ENCODE measurements at regions not wholly inside any gene's neighbourhood (a gene's known extent, or its start where the extent isn't known, plus 50 kb on each side); places are given as distances from the start of the nearest gene placed in this dataset.

- Mint-ChIP-seq H3K27ac (no peak overlapping the region), H3K36me3 (ENCODE audit: low read depth) (no peaks in the 10 kb centered on the region), H3K4me1 (ENCODE audit: low read depth) (no peaks in the 10 kb centered on the region), H3K27me3 (ENCODE audit: insufficient read depth) (peaks cover 5% of the 10 kb centered on the region), H3K4me3 (no peak overlapping the region), H3K9me3 (no peaks in the 10 kb centered on the region)
- TF ChIP-seq CTCF (IDR thresholded peaks at IDR 0.05): no peak
- DNase-seq: no peak
Observed at GRCh38 chr6:156627524-156627923, 149.7 kb upstream of the ARID1B start.

DNA sequence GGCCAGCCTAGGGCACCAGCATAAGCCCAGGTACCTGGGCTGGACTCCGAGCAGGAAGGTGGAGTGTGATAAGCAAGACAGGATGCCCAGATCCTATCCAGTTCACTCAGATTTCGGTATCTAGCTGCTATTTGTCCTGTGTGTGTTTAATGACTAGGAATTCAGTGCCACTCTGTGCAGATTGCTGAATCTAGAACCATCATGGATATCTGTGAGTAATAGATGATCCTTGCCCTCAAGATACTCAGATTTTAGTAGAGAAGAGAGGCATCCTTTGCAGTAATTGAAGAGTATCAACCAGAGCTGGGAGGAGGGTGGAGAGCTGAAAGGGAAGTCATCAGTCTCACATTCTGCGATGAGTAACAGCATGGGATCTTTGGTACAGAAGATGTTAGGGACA is 155.0 kb upstream of the ARID1B start:
- no peak overlapping the region for H3K4me3 Mint-ChIP-seq
- no peaks in the 10 kb centered on the region for H3K36me3 Mint-ChIP-seq (ENCODE audit: low read depth)
- no peaks in the 10 kb centered on the region for H3K4me1 Mint-ChIP-seq (ENCODE audit: low read depth)
- no peak overlapping the region for H3K27ac Mint-ChIP-seq
- TF ChIP-seq CTCF (IDR thresholded peaks at IDR 0.05): no peak
- H3K9me3 Mint-ChIP-seq: no peaks in the 10 kb centered on the region
- peaks cover 13% of the 10 kb centered on the region for H3K27me3 Mint-ChIP-seq (ENCODE audit: insufficient read depth)
- no peak for DNase-seq

DNA sequence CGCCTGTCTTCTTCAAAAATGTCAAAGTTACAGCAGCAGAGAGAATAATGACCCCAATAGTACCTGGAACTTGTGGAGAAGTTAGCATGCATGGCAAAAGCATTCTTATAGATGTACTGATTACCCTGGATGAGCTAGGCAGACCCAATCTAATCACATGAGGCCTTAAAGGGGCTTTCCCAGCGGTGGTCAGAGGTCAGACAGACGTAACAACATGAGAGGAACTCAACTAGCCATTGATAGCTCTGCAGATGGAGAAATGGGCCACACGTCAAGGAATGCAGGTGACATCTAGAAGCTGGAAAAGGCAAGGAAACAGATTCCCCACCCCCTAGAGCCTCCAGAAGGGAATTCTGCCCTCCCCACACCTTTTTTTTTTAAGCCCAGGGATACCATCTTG is 156.8 kb upstream of the ARID1B start:
- no peak for TF ChIP-seq CTCF (IDR thresholded peaks at IDR 0.05)
- no peak overlapping the region for H3K27ac Mint-ChIP-seq
- H3K9me3 Mint-ChIP-seq: no peaks in the 10 kb centered on the region
- peaks cover 8% of the 10 kb centered on the region for H3K27me3 Mint-ChIP-seq (ENCODE audit: insufficient read depth)
- H3K4me3 Mint-ChIP-seq: no peak overlapping the region
- no peaks in the 10 kb centered on the region for H3K36me3 Mint-ChIP-seq (ENCODE audit: low read depth)
- no peaks in the 10 kb centered on the region for H3K4me1 Mint-ChIP-seq (ENCODE audit: low read depth)
- DNase-seq: no peak

- peaks cover 8% of the 10 kb centered on the region; the same call in 1 of the 2 replicates for H3K9me3 Mint-ChIP-seq
- no peaks in the 10 kb centered on the region for H3K36me3 Mint-ChIP-seq (ENCODE audit: low read depth)
- TF ChIP-seq CTCF (IDR thresholded peaks at IDR 0.05): no peak; the same call in 1 of the 2 replicates
- no peak for DNase-seq
- no peak overlapping the region for H3K4me3 Mint-ChIP-seq
- no peaks in the 10 kb centered on the region for H3K4me1 Mint-ChIP-seq (ENCODE audit: low read depth)
- peaks cover 8% of the 10 kb centered on the region for H3K27me3 Mint-ChIP-seq (ENCODE audit: insufficient read depth)
- H3K27ac Mint-ChIP-seq: no peak overlapping the region
Observed at GRCh38 chr6:156618600-156619205, 158.5 kb upstream of the ARID1B start.

DNA sequence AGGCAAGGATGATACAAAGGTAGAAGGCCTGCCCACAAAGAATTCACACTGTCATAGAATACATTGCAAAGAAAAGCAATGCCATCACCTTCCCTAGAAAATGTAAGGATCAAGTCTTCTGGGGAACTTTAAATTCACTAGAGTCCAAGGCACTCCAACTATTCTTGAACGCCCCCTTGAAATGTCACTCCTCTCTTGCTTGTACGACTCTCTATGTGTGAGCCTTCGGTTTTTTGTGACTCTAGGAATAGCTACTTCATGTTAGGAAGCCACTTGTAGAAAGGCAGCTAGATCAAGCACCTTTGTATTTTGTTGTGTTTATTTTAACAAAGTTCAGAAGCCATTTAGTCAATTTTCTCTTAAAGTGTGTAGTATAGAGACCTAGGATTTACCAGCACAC is 159.2 kb upstream of the ARID1B start:
- peaks cover 8% of the 10 kb centered on the region for H3K27me3 Mint-ChIP-seq (ENCODE audit: insufficient read depth)
- no peak overlapping the region for H3K27ac Mint-ChIP-seq
- DNase-seq: no peak
- peaks cover 15% of the 10 kb centered on the region for H3K9me3 Mint-ChIP-seq
- no peak for TF ChIP-seq CTCF (IDR thresholded peaks at IDR 0.05)
- no peaks in the 10 kb centered on the region for H3K36me3 Mint-ChIP-seq (ENCODE audit: low read depth)
- H3K4me1 Mint-ChIP-seq (ENCODE audit: low read depth): no peaks in the 10 kb centered on the region
- no peak overlapping the region for H3K4me3 Mint-ChIP-seq

- Mint-ChIP-seq H3K9me3 (peaks cover 21% of the 10 kb centered on the region), H3K36me3 (ENCODE audit: low read depth) (no peaks in the 10 kb centered on the region), H3K27me3 (ENCODE audit: insufficient read depth) (peaks cover 8% of the 10 kb centered on the region), H3K4me1 (ENCODE audit: low read depth) (no peaks in the 10 kb centered on the region), H3K4me3 (no peak overlapping the region), H3K27ac (no peak overlapping the region)
- TF ChIP-seq CTCF (IDR thresholded peaks at IDR 0.05): no peak
- DNase-seq: no peak
Observed at GRCh38 chr6:156617376-156617775, 159.8 kb upstream of the ARID1B start.

All from HFFc6 (cell line).